ENCODE measurements at regions not wholly inside any gene's neighbourhood (a gene's known extent, or its start where the extent isn't known, plus 50 kb on each side); places are given as distances from the start of the nearest gene placed in this dataset.
"Not testable (repeated sequence)": the region's sequence is repeated elsewhere in the genome, so short reads cannot be mapped to it uniquely, and the experiment has no call there.

GRCh38 chr1:30132602-30133286 is 590.6 kb downstream of the MATN1 start:
- Mint-ChIP-seq H3K9me3 (no peaks in the 10 kb centered on the region), H3K4me3 (no peak overlapping the region), H3K4me1 (ENCODE audit: low read depth) (no peaks in the 10 kb centered on the region), H3K27me3 (ENCODE audit: low read depth) (peaks cover 3% of the 10 kb centered on the region), H3K36me3 (ENCODE audit: insufficient read depth) (no peaks in the 10 kb centered on the region)
- ATAC-seq (no peak), DNase-seq (no peak)

DNA sequence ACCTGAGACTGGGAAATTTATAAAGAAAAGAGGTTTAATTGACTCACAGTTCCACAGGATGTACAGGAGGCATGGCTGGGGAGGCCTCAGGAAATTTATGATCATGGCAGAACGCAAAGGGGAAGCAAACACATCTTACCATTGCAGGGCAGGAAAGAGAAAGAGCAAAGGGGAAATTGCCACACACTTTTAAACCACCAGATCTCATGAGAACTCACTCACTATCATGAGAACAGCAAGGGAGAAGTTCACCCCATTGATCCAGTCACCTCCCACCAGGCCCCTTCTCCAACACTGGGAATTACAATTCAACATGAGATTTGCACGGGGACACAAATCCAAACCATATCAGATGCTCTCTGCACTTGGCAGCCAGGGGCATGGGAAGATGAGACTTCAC is 592.8 kb downstream of the MATN1 start:
- H3K36me3 Mint-ChIP-seq (ENCODE audit: insufficient read depth); H3K4me3 Mint-ChIP-seq; DNase-seq; ATAC-seq; H3K9me3 Mint-ChIP-seq; H3K4me1 Mint-ChIP-seq (ENCODE audit: low read depth); H3K27me3 Mint-ChIP-seq (ENCODE audit: low read depth): not testable (repeated sequence)

- Mint-ChIP-seq H3K4me3 (no peak overlapping the region), H3K4me1 (ENCODE audit: low read depth) (no peaks in the 10 kb centered on the region), H3K27me3 (ENCODE audit: low read depth) (peaks cover 5% of the 10 kb centered on the region), H3K9me3 (no peaks in the 10 kb centered on the region), H3K36me3 (ENCODE audit: insufficient read depth) (no peaks in the 10 kb centered on the region)
- DNase-seq = no peak
- ATAC-seq = no peak
Observed at GRCh38 chr1:30130099-30130498, 593.3 kb downstream of the MATN1 start.

- Mint-ChIP-seq H3K27me3 (ENCODE audit: low read depth) (peaks cover 5% of the 10 kb centered on the region), H3K36me3 (ENCODE audit: insufficient read depth) (no peaks in the 10 kb centered on the region), H3K4me3 (no peak overlapping the region), H3K9me3 (no peaks in the 10 kb centered on the region), H3K4me1 (ENCODE audit: low read depth) (no peaks in the 10 kb centered on the region)
- DNase-seq (no peak), ATAC-seq (no peak)
Observed at GRCh38 chr1:30129421-30130055, 593.8 kb downstream of the MATN1 start.

- no peak overlapping the region for H3K4me3 Mint-ChIP-seq
- no peak for ATAC-seq
- DNase-seq = no peak
Observed at GRCh38 chr1:30129001-30129408, 594.4 kb downstream of the MATN1 start.

DNA sequence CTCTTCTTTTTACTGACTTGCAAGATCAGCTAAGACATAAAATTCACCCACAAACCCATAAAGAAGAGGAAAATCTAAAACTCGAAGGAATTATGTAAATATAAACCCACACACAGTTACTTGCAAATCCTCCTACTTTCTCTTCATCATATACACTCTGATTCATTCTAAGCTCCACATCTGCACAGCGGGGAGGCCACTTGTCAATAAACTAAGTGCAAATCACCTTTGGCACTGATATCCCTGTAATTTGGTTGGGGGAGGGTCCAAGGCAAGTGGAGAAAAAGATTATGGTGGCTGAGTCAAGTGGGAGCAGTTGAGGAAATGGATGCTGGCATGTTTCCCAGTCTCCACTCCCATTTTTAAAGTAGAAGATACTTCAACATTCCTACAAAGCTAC is 596.5 kb downstream of the MATN1 start:
- no peak overlapping the region for H3K4me3 Mint-ChIP-seq
- H3K4me1 Mint-ChIP-seq (ENCODE audit: low read depth) = no peaks in the 10 kb centered on the region
- no peaks in the 10 kb centered on the region for H3K9me3 Mint-ChIP-seq
- DNase-seq (no peak), ATAC-seq (no peak)
- H3K27me3 Mint-ChIP-seq (ENCODE audit: low read depth) = peaks cover 3% of the 10 kb centered on the region
- no peaks in the 10 kb centered on the region for H3K36me3 Mint-ChIP-seq (ENCODE audit: insufficient read depth)

More at GRCh38 chr1:30129001-30129408, 594.4 kb downstream of the MATN1 start:
- Mint-ChIP-seq H3K36me3 (ENCODE audit: insufficient read depth) (no peaks in the 10 kb centered on the region), H3K4me1 (ENCODE audit: low read depth) (no peaks in the 10 kb centered on the region), H3K27me3 (ENCODE audit: low read depth) (peaks cover 5% of the 10 kb centered on the region), H3K9me3 (no peaks in the 10 kb centered on the region)

DNA sequence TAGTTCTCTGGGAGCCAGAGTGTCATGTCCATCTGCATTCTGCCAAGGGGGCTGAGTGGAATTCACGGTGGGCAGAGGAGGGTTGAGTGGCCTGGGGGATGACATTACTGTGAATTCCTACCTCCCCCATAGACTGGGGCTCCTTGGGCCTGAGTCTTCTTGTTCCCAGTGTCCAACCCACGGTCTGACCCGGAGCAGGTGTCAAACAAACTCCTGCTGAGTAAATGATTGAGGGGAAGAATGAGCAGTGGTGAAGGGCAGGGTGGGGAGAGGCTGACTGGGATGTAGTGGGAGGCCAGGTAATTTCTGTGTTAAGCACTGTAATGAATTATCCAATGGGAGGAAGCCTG is 597.6 kb downstream of the MATN1 start:
- Mint-ChIP-seq H3K27me3 (ENCODE audit: low read depth) (peaks cover 3% of the 10 kb centered on the region), H3K9me3 (no peaks in the 10 kb centered on the region), H3K36me3 (ENCODE audit: insufficient read depth) (no peaks in the 10 kb centered on the region), H3K4me1 (ENCODE audit: low read depth) (no peaks in the 10 kb centered on the region), H3K4me3 (no peak overlapping the region)
- ATAC-seq (no peak), DNase-seq (no peak)

DNA sequence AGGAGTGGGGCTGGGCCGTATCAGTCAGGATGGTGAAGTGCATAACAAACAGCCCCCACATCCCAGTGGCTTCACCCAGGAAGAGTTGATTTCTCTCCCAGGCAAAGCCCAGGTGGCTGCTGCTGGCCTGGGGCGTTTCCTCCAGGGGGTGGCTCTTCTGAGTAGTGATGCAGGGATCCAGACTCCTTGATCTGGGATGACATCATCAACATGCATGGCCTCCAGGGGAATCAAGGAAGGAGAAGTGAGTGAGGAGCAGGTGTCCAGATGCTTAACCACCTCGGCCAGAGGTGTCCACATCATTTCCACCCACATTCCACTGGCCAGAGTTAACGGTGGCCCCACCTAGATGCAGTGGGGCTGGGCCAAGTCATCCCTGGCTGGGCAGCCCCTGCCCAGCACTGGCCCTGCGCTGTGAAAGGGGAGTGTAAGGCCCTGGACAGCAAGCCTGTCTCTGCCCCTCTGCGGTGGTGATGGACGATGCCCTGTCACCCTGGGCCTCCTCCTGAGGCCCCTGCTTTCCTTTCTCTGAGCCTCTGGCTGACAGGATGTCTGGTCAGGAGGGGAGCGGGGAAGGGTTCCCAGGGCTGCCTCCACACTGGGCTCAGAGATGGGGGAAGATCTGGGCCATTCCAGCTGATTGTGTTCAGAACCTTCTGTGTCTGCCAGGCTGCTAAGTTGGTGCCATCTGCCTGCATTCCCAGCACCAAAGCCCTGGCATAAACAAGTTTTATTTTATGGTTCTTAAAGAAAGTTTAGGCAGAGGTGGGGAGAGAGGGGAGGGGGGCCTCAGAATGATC is 598.2 kb downstream of the MATN1 start:
- no peak for ATAC-seq
- Mint-ChIP-seq H3K27me3 (ENCODE audit: low read depth) (peaks cover 3% of the 10 kb centered on the region), H3K36me3 (ENCODE audit: insufficient read depth) (no peaks in the 10 kb centered on the region), H3K9me3 (no peaks in the 10 kb centered on the region), H3K4me3 (no peak overlapping the region), H3K4me1 (ENCODE audit: low read depth) (no peaks in the 10 kb centered on the region)
- no peak for DNase-seq

GRCh38 chr1:30123896-30124295 is 599.5 kb downstream of the MATN1 start:
- no peaks in the 10 kb centered on the region for H3K9me3 Mint-ChIP-seq
- no peaks in the 10 kb centered on the region for H3K4me1 Mint-ChIP-seq (ENCODE audit: low read depth)
- ATAC-seq (no peak), DNase-seq (no peak)
- H3K4me3 Mint-ChIP-seq = no peak overlapping the region
- H3K27me3 Mint-ChIP-seq (ENCODE audit: low read depth) = peaks cover 3% of the 10 kb centered on the region
- H3K36me3 Mint-ChIP-seq (ENCODE audit: insufficient read depth) = no peaks in the 10 kb centered on the region

GRCh38 chr1:30123036-30123435 is 600.3 kb downstream of the MATN1 start:
- no peaks in the 10 kb centered on the region for H3K36me3 Mint-ChIP-seq (ENCODE audit: insufficient read depth)
- H3K9me3 Mint-ChIP-seq = no peaks in the 10 kb centered on the region
- ATAC-seq (no peak), DNase-seq (no peak)
- H3K27me3 Mint-ChIP-seq (ENCODE audit: low read depth) = peaks cover 3% of the 10 kb centered on the region
- H3K4me1 Mint-ChIP-seq (ENCODE audit: low read depth) = no peaks in the 10 kb centered on the region
- no peak overlapping the region for H3K4me3 Mint-ChIP-seq

DNA sequence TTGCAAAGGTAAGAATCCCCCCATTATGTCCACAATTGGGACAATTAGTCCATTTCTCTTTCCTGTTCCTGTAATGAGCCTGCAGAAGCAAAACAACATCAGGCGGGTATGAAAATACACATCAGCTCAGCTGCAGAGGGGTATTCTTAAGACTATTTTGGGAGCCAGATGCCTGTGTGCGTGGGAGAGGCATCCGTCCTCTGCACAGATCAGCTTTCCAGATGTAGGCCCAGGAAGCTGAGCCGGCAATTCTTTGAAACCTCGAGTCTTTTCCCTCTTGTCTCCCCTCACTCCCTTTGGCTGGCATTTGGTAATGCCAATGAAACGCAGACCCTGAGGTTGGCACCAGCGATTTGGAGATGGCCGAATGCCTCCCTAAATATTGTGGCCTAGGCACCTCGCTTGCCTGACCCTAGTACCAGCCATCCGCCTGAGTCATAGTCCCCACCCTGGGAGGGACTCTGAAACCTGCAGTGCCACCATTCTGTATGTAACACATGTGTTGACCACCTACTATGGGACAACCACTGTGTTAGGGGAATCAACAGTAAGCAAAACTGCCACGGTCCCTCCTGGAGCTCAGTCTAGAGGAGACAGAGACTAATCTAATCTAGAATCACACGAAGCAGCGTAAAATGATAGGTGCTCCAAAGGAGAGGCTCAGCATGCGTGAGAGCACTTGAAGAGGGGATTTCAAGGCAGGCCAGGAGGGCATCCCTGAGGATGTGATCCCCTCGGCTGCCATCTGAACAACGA is 603.0 kb downstream of the MATN1 start:
- no peaks in the 10 kb centered on the region for H3K36me3 Mint-ChIP-seq (ENCODE audit: insufficient read depth)
- no peaks in the 10 kb centered on the region for H3K4me1 Mint-ChIP-seq (ENCODE audit: low read depth)
- H3K4me3 Mint-ChIP-seq = no peak overlapping the region
- peaks cover 2% of the 10 kb centered on the region for H3K27me3 Mint-ChIP-seq (ENCODE audit: low read depth)
- no peaks in the 10 kb centered on the region for H3K9me3 Mint-ChIP-seq
- ATAC-seq (no peak), DNase-seq (no peak)

DNA sequence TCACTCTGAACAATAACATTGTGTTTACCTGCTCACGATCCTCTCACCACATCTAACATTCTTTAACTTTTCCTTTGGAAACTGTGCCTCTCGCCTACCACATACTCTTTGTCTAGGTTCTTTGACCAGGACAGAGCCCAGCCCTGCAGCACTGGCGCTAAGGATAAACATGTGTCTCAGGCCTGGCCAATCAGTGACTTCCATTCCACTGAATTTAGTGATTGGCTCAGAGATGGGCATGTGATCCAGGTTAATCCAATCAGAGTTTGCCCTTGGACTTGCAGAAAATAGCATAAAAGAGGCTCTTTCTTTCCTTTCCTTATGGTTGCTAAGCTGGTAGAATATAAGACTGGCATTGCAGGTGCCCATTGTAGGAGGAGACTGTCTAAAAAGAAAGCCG is 605.7 kb downstream of the MATN1 start:
- DNase-seq = no peak
- Mint-ChIP-seq H3K4me1 (ENCODE audit: low read depth) (no peaks in the 10 kb centered on the region), H3K36me3 (ENCODE audit: insufficient read depth) (no peaks in the 10 kb centered on the region), H3K9me3 (no peaks in the 10 kb centered on the region), H3K27me3 (ENCODE audit: low read depth) (peaks cover 16% of the 10 kb centered on the region), H3K4me3 (no peak overlapping the region)
- ATAC-seq = no peak

GRCh38 chr1:30111431-30111830 is 612.0 kb downstream of the MATN1 start:
- no peaks in the 10 kb centered on the region for H3K4me1 Mint-ChIP-seq (ENCODE audit: low read depth)
- no peaks in the 10 kb centered on the region for H3K36me3 Mint-ChIP-seq (ENCODE audit: insufficient read depth)
- H3K9me3 Mint-ChIP-seq = no peaks in the 10 kb centered on the region
- ATAC-seq = peak in 1 of 2 donors; percentile 55
- peaks cover 62% of the 10 kb centered on the region for H3K27me3 Mint-ChIP-seq (ENCODE audit: low read depth)
- no peak for DNase-seq
- no peak overlapping the region for H3K4me3 Mint-ChIP-seq

GRCh38 chr1:30110846-30111245 is 612.5 kb downstream of the MATN1 start:
- DNase-seq (no peak), ATAC-seq (no peak)
- no peak overlapping the region for H3K4me3 Mint-ChIP-seq

More at GRCh38 chr1:30110846-30111245, 612.5 kb downstream of the MATN1 start:
- H3K9me3 Mint-ChIP-seq = no peaks in the 10 kb centered on the region
- H3K4me1 Mint-ChIP-seq (ENCODE audit: low read depth) = no peaks in the 10 kb centered on the region
- no peaks in the 10 kb centered on the region for H3K36me3 Mint-ChIP-seq (ENCODE audit: insufficient read depth)
- H3K27me3 Mint-ChIP-seq (ENCODE audit: low read depth) = peaks cover 60% of the 10 kb centered on the region

Data from activated T-cell treated with anti-CD3 and anti-CD28 coated beads, Interleukin-2, amount 50 U/mL, for 4 hours (primary cell).